Activated CD4-positive, alpha-beta T cell treated with anti-CD3 and anti-CD28 coated beads, Interleukin-2, amount 10 ng/mL, durations not matched to agents 24 days and 14 days (primary cell): ENCODE measurements at regions not wholly inside any gene's neighbourhood (a gene's known extent, or its start where the extent isn't known, plus 50 kb on each side); places are given as distances from the start of the nearest gene placed in this dataset.

ENCODE experiments used
- DNase-seq: peaks from one replicate; pipeline ENCODE4 v3.0.0; 2022
- H3K27ac Mint-ChIP-seq: one replicate; pipeline ENCODE4 v1.8.0; 2022; ENCODE audit warnings: mild to moderate bottlenecking, mixed read lengths
- H3K27me3 Mint-ChIP-seq: one replicate; pipeline ENCODE4 v1.8.0; 2022; ENCODE audit warnings: mixed read lengths
- H3K36me3 Mint-ChIP-seq: one replicate; pipeline ENCODE4 v1.8.0; 2022; ENCODE audit warnings: low read depth, mild to moderate bottlenecking, mixed read lengths
- H3K4me1 Mint-ChIP-seq: one replicate; pipeline ENCODE4 v1.8.0; 2021; ENCODE audit warnings: mixed read lengths
- H3K4me3 Mint-ChIP-seq: one replicate; pipeline ENCODE4 v1.8.0; 2022; ENCODE audit warnings: mild to moderate bottlenecking, moderate library complexity, mixed read lengths
- H3K9me3 Mint-ChIP-seq: one replicate; pipeline ENCODE4 v1.8.0; 2021; ENCODE audit warnings: mixed read lengths
- intact Hi-C: fragments of 100-400 bp; cut with micrococcal nuclease; formaldehyde crosslinking; loops from one replicate; pipeline ENCODE4 v1.15.1; 2023

- no peaks in the 10 kb centered on the region for H3K4me1 Mint-ChIP-seq
- intact Hi-C loops = no loop called here
- DNase-seq = no peak
- H3K4me3 Mint-ChIP-seq = no peak overlapping the region
- no peak overlapping the region for H3K27ac Mint-ChIP-seq
- no peaks in the 10 kb centered on the region for H3K9me3 Mint-ChIP-seq
- H3K36me3 Mint-ChIP-seq = no peaks in the 10 kb centered on the region
- H3K27me3 Mint-ChIP-seq = no peaks in the 10 kb centered on the region
Measured at GRCh38 chr5:63686938-63687337, 275.3 kb downstream of the HTR1A start.

- Mint-ChIP-seq H3K9me3 (no peaks in the 10 kb centered on the region), H3K27me3 (no peaks in the 10 kb centered on the region), H3K27ac (no peak overlapping the region), H3K4me1 (no peaks in the 10 kb centered on the region), H3K36me3 (no peaks in the 10 kb centered on the region), H3K4me3 (no peak overlapping the region)
- DNase-seq = no peak
- intact Hi-C loops = no loop called here
Measured at GRCh38 chr5:63686181-63686580, 276.1 kb downstream of the HTR1A start.

- intact Hi-C loops = no loop called here
- Mint-ChIP-seq H3K27ac (no peak overlapping the region), H3K9me3 (no peaks in the 10 kb centered on the region), H3K4me3 (no peak overlapping the region), H3K27me3 (no peaks in the 10 kb centered on the region), H3K36me3 (no peaks in the 10 kb centered on the region), H3K4me1 (no peaks in the 10 kb centered on the region)
- no peak for DNase-seq
Measured at GRCh38 chr5:63685454-63685853, 276.8 kb downstream of the HTR1A start.

- DNase-seq = no peak
- Mint-ChIP-seq H3K27ac (no peak overlapping the region), H3K36me3 (no peaks in the 10 kb centered on the region), H3K9me3 (no peaks in the 10 kb centered on the region), H3K27me3 (no peaks in the 10 kb centered on the region), H3K4me3 (no peak overlapping the region), H3K4me1 (no peaks in the 10 kb centered on the region)
- intact Hi-C loops = no loop called here
Measured at GRCh38 chr5:63674881-63675280, 287.4 kb downstream of the HTR1A start.

GRCh38 chr5:63655043-63655442 lies 307.2 kb downstream of the HTR1A start:
- H3K4me3 Mint-ChIP-seq = no peak overlapping the region
- no peaks in the 10 kb centered on the region for H3K4me1 Mint-ChIP-seq
- H3K27me3 Mint-ChIP-seq = no peaks in the 10 kb centered on the region
- no peak for DNase-seq
- no peak overlapping the region for H3K27ac Mint-ChIP-seq
- H3K9me3 Mint-ChIP-seq = no peaks in the 10 kb centered on the region
- H3K36me3 Mint-ChIP-seq = no peaks in the 10 kb centered on the region
- intact Hi-C loops = no loop called here

- H3K9me3 Mint-ChIP-seq = no peaks in the 10 kb centered on the region
- H3K4me1 Mint-ChIP-seq = no peaks in the 10 kb centered on the region
- no peak for DNase-seq
- no peaks in the 10 kb centered on the region for H3K27me3 Mint-ChIP-seq
- no peak overlapping the region for H3K4me3 Mint-ChIP-seq
- intact Hi-C loops = no loop called here
- no peaks in the 10 kb centered on the region for H3K36me3 Mint-ChIP-seq
- H3K27ac Mint-ChIP-seq = no peak overlapping the region
Measured at GRCh38 chr5:63650581-63650980, 311.7 kb downstream of the HTR1A start.

GRCh38 chr5:63648376-63648775 lies 313.9 kb downstream of the HTR1A start:
- DNase-seq = no peak
- Mint-ChIP-seq H3K36me3 (no peaks in the 10 kb centered on the region), H3K4me3 (no peak overlapping the region), H3K27me3 (no peaks in the 10 kb centered on the region), H3K27ac (no peak overlapping the region), H3K4me1 (no peaks in the 10 kb centered on the region), H3K9me3 (peaks cover 1% of the 10 kb centered on the region)
- intact Hi-C loops = no loop called here

- intact Hi-C loops = no loop called here
- Mint-ChIP-seq H3K27ac (no peak overlapping the region), H3K27me3 (no peaks in the 10 kb centered on the region), H3K4me3 (no peak overlapping the region), H3K36me3 (no peaks in the 10 kb centered on the region), H3K9me3 (peaks cover 12% of the 10 kb centered on the region), H3K4me1 (no peaks in the 10 kb centered on the region)
- no peak for DNase-seq
Measured at GRCh38 chr5:63629951-63630630, 332.2 kb downstream of the HTR1A start.

GRCh38 chr5:63613442-63613841 lies 348.8 kb downstream of the HTR1A start:
- Mint-ChIP-seq H3K27me3 (no peaks in the 10 kb centered on the region), H3K27ac (no peak overlapping the region), H3K4me3 (no peak overlapping the region), H3K36me3 (no peaks in the 10 kb centered on the region), H3K4me1 (no peaks in the 10 kb centered on the region), H3K9me3 (no peaks in the 10 kb centered on the region)
- intact Hi-C loops = no loop called here
- no peak for DNase-seq

GRCh38 chr5:63603996-63604395 lies 358.2 kb downstream of the HTR1A start:
- no peaks in the 10 kb centered on the region for H3K27me3 Mint-ChIP-seq
- no peaks in the 10 kb centered on the region for H3K36me3 Mint-ChIP-seq
- no peak overlapping the region for H3K27ac Mint-ChIP-seq
- H3K9me3 Mint-ChIP-seq = peaks cover 7% of the 10 kb centered on the region
- no peak overlapping the region for H3K4me3 Mint-ChIP-seq
- DNase-seq = no peak
- no peaks in the 10 kb centered on the region for H3K4me1 Mint-ChIP-seq
- intact Hi-C loops = no loop called here

- H3K27ac Mint-ChIP-seq = no peak overlapping the region
- intact Hi-C loops = no loop called here
- peaks cover 7% of the 10 kb centered on the region for H3K9me3 Mint-ChIP-seq
- no peaks in the 10 kb centered on the region for H3K4me1 Mint-ChIP-seq
- no peak overlapping the region for H3K4me3 Mint-ChIP-seq
- no peaks in the 10 kb centered on the region for H3K27me3 Mint-ChIP-seq
- H3K36me3 Mint-ChIP-seq = no peaks in the 10 kb centered on the region
- no peak for DNase-seq
Measured at GRCh38 chr5:63602971-63603370, 359.3 kb downstream of the HTR1A start.

GRCh38 chr5:63596254-63596653 lies 366.0 kb downstream of the HTR1A start:
- Mint-ChIP-seq H3K9me3 (peaks cover 6% of the 10 kb centered on the region), H3K4me1 (no peaks in the 10 kb centered on the region), H3K36me3 (no peaks in the 10 kb centered on the region), H3K4me3 (no peak overlapping the region), H3K27ac (no peak overlapping the region), H3K27me3 (no peaks in the 10 kb centered on the region)
- intact Hi-C loops = no loop called here
- no peak for DNase-seq

GRCh38 chr5:63573380-63573779 lies 388.9 kb downstream of the HTR1A start:
- no peak for DNase-seq
- Mint-ChIP-seq H3K4me1 (no peaks in the 10 kb centered on the region), H3K36me3 (no peaks in the 10 kb centered on the region), H3K9me3 (no peaks in the 10 kb centered on the region), H3K27me3 (no peaks in the 10 kb centered on the region), H3K4me3 (no peak overlapping the region), H3K27ac (no peak overlapping the region)
- intact Hi-C loops = no loop called here

GRCh38 chr5:63572740-63573139 lies 389.5 kb downstream of the HTR1A start:
- H3K4me3 Mint-ChIP-seq = no peak overlapping the region
- no peaks in the 10 kb centered on the region for H3K36me3 Mint-ChIP-seq
- no peak overlapping the region for H3K27ac Mint-ChIP-seq
- no peaks in the 10 kb centered on the region for H3K4me1 Mint-ChIP-seq
- no peaks in the 10 kb centered on the region for H3K27me3 Mint-ChIP-seq
- intact Hi-C loops = no loop called here
- H3K9me3 Mint-ChIP-seq = no peaks in the 10 kb centered on the region
- no peak for DNase-seq

- H3K27ac Mint-ChIP-seq = no peak overlapping the region
- no peaks in the 10 kb centered on the region for H3K27me3 Mint-ChIP-seq
- intact Hi-C loops = no loop called here
- DNase-seq = no peak
- no peaks in the 10 kb centered on the region for H3K4me1 Mint-ChIP-seq
- no peaks in the 10 kb centered on the region for H3K9me3 Mint-ChIP-seq
- H3K36me3 Mint-ChIP-seq = no peaks in the 10 kb centered on the region
- H3K4me3 Mint-ChIP-seq = no peak overlapping the region
Measured at GRCh38 chr5:63570752-63571151, 391.5 kb downstream of the HTR1A start.
